Cardiac fibroblast (primary cell): ENCODE measurements at regions not wholly inside any gene's neighbourhood (a gene's known extent, or its start where the extent isn't known, plus 50 kb on each side); places are given as distances from the start of the nearest gene placed in this dataset.

Experiments used
- DNase-seq, 2 donors: peaks; one replicate each; pipeline versions ENCODE4 v3.0.0 to v3.0.0-alpha.2; 2010; ENCODE audit warnings: low read depth in 2 of 2
- H3K4me3 ChIP-seq, 2 donors: replicated peaks in 1 of 2; 1 replicate in 1 of 2; 2 replicates in 1 of 2; pipeline ENCODE4 v1.5.1; 2011; ENCODE audit warnings: low read depth in 2 of 2, low read length in 2 of 2, mild to moderate bottlenecking in 2 of 2, moderate library complexity in 1 of 2
- CTCF ChIP-seq: IDR thresholded peaks from one replicate; pipeline ENCODE4 v1.5.1; 2011; ENCODE audit warnings: low read depth, mild to moderate bottlenecking, low read length, inconsistent platforms

GRCh38 chr2:105604938-105605337, 139.8 kb upstream of the NCK2 start:
- TF ChIP-seq CTCF, result no peak
- DNase-seq, result peak in 1 of 2 donors; percentile 88
- H3K4me3 ChIP-seq, result no peak overlapping the region

GRCh38 chr2:105600949-105601794, 143.5 kb upstream of the NCK2 start:
- TF ChIP-seq CTCF, result no peak
- peak in 1 of 2 donors; percentile 88 for DNase-seq
- no peak overlapping the region for H3K4me3 ChIP-seq

- TF ChIP-seq CTCF, result no peak
- no peak overlapping the region for H3K4me3 ChIP-seq
- DNase-seq, result no peak
Observed at GRCh38 chr2:105600602-105600948, 144.1 kb upstream of the NCK2 start.

GRCh38 chr2:105600037-105600442, 144.7 kb upstream of the NCK2 start:
- no peak overlapping the region for H3K4me3 ChIP-seq
- no peak for DNase-seq
- TF ChIP-seq CTCF, result no peak

- no peak for TF ChIP-seq CTCF
- no peak overlapping the region for H3K4me3 ChIP-seq
- DNase-seq, result no peak
Observed at GRCh38 chr2:105598829-105599698, 145.6 kb upstream of the NCK2 start.

- no peak for TF ChIP-seq CTCF
- H3K4me3 ChIP-seq, result no peak overlapping the region
- peak in 1 of 2 donors; percentile 50 for DNase-seq
Observed at GRCh38 chr2:105597806-105598803, 146.6 kb upstream of the NCK2 start.
